Esophagus muscularis mucosa (tissue), 4 donors: ENCODE measurements at regions not wholly inside any gene's neighbourhood (a gene's known extent, or its start where the extent isn't known, plus 50 kb on each side); places are given as distances from the start of the nearest gene placed in this dataset.
"Not testable (repeated sequence)": the region's sequence is repeated elsewhere in the genome, so short reads cannot be mapped to it uniquely, and the experiment has no call there.

ENCODE experiments used
- CTCF ChIP-seq, 3 experiments: fragments of 200-600 bp in 2 of 3; fragments of 450-650 bp in 1 of 3; sonication (generic) in 2 of 3; IDR thresholded peaks; one replicate each; pipeline ENCODE4 v1.5.1; 2017 to 2019; ENCODE audit warnings: antibody characterized with exemption in 3 of 3, mild to moderate bottlenecking in 2 of 3, moderate library complexity in 1 of 3
- EP300 ChIP-seq: sonication (generic); formaldehyde crosslinking; IDR thresholded peaks from one replicate; pipeline ENCODE4 v1.6.1; 2017; ENCODE audit warnings: antibody characterized with exemption
- POLR2A ChIP-seq: fragments of 450-650 bp; IDR thresholded peaks from one replicate; pipeline ENCODE4 v1.6.1; 2017; ENCODE audit warnings: antibody characterized with exemption, moderate library complexity, mild to moderate bottlenecking, low read depth
- POLR2AphosphoS5 ChIP-seq, 2 donors: sonication (generic); formaldehyde crosslinking; IDR thresholded peaks; one replicate each; pipeline ENCODE4 v1.6.1; 2017; ENCODE audit warnings: antibody characterized with exemption in 2 of 2

- not testable (repeated sequence) for TF ChIP-seq CTCF (IDR thresholded peaks at IDR 0.05); POLR2A; POLR2AphosphoS5 (IDR thresholded peaks at IDR 0.05); EP300
These were observed 70.0 kb downstream of the MAFB start for GRCh38 chr20:40619053-40619452.
